SHP77 (cell line): ENCODE measurements at regions not wholly inside any gene's neighbourhood (a gene's known extent, or its start where the extent isn't known, plus 50 kb on each side); places are given as distances from the start of the nearest gene placed in this dataset.

Experiments
- DNase-seq, 2 experiments: peaks; one replicate each; lab custom pipeline; 2025; lab: John Stamatoyannopoulos, UW

DNA sequence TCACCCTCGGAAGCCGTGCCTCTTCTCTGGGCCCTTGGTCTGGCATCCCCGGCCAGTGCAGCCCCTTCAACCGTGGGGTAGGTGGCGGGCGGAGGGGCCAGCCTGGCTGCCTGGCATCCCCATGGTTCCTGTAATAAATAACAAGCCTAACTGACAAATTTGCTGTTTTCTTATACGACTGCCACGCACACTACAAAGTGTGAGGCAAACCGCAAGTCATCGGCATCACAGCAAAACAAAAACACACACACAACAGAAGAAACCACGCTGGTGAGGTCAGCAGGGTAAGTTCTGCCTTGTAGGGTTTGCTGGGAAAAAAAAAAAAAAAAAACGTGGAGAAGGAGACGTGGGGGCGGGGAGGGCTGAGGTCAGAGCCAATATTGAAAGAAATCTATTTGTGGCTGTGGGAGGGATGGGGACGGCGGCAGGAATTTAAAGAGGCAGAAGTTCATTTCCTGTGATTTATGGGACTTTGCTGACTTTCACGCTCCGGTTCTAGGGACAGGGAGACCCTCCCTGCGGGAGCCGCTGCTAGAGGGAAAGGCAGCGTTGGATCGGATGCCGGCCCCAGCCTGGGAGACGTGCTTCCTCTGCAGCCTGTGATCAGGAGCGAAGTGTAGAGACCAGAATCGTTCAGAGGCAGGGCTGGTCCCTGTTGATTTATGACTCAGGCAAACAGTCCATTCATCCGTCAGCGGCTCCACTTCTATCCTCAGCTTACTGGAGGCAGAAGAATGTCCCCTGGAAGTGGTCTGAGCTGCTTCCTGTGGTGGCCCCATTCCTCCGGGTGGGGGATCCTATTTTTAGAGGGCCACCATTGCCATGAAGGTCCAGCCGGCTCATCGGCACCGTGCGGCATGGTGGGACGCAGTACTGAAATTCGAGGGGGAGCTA lies 162.8 kb downstream of the FOXL1 start:
- DNase-seq = peak in 1 of 2 experiments; percentile 7

- no peak for DNase-seq
These were observed 169.4 kb downstream of the FOXL1 start for GRCh38 chr16:86747761-86748160.

GRCh38 chr16:86748652-86749051 lies 170.3 kb downstream of the FOXL1 start:
- DNase-seq = no peak

GRCh38 chr16:86751076-86752030 lies 173.0 kb downstream of the FOXL1 start:
- DNase-seq = no peak

GRCh38 chr16:86752582-86753175 lies 174.3 kb downstream of the FOXL1 start:
- DNase-seq = no peak

GRCh38 chr16:86753399-86753798 lies 175.1 kb downstream of the FOXL1 start:
- no peak for DNase-seq

DNA sequence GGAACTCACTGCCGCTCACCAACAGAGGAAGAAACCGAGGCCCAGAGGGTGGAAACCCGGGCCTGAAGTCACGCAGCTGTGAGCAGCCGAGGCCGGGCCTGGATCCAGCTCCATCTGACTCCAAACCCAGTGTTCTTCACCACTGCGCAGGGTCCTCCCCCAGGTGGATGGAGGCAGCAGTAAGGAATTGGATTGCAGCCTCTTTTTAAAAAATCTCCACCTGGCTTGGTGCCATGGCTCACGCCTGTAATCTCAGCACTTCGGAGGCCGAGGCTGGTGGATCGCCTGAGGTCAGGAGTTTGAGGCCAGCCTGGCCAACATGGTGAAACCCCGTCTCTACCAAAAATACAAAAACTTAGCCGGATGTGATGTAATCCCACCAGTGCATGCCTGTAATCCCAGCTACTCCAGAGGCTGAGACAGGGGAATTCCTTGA lies 177.2 kb downstream of the FOXL1 start:
- DNase-seq = no peak

- no peak for DNase-seq
These were observed 178.7 kb downstream of the FOXL1 start for GRCh38 chr16:86756882-86757703.

- no peak for DNase-seq
These were observed 179.3 kb downstream of the FOXL1 start for GRCh38 chr16:86757704-86758040.

GRCh38 chr16:86758932-86759331 lies 180.6 kb downstream of the FOXL1 start:
- DNase-seq = no peak

DNA sequence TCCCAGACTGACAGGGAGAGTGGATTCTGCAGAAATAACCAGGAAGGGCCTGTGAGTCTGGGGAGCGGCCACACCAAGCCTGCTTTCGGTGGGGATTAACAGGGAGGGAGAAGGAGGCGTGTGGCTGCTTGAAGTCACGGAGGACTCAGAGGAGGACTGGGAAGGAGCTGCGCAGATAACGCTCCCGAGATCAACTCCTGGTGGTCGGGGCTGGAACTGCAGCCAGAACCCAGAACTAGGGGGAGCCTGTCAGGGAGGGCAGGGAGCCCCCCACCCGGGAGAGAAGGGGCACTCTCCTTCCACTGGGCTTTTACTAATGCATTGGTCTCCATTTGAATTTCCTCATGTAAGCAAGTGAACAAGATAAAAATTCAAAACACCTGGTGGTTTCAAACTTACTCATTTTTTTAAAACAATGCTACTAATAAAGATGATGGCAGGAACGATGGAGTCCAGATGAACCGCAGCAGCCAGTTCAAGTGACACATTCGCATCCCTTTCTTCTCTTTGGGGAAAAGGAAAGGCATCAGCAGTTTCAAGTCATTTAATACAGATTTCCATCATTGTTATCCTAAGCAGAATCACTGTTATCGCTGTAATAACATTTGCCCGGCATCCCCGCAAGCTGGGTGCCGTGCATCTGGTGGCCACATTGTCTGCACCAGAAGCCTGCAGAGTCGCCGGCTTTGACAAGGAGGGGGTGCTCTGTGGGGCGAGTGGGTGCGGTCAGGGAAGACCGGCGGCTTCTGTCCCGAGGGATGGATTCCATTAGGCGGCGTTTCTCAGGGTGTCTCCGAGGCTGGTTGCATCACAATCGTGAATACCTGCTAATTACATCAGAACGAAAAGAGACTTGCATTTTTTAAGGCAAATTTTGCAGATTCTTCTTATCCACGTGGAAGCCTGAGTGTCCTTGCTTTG lies 183.0 kb downstream of the FOXL1 start:
- DNase-seq = peak; percentile 4 to 16

DNA sequence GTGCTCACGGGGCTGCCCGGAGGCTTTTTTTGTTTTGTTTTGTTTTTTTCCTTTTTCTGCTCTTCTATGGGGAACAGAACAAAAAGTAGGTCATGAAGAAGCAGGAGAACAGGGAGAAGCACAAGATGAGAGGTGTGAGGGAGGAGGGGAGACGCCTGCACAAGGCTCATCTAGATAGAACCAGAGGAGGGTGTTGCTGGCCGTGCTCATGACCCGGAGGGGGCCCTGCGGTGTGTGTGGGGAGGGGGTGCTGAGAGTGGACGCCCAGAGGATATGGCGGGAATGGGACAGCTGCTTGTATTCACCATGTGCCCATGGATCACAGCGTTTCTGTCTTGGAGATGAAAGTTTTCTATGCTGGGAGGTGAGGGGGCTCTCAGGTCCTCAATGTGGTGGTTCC lies 183.7 kb downstream of the FOXL1 start:
- no peak for DNase-seq

- no peak for DNase-seq
These were observed 185.5 kb downstream of the FOXL1 start for GRCh38 chr16:86763819-86764218.

- no peak for DNase-seq
These were observed 186.2 kb downstream of the FOXL1 start for GRCh38 chr16:86764551-86764950.

- DNase-seq = no peak
These were observed 187.2 kb downstream of the FOXL1 start for GRCh38 chr16:86765389-86766026.

GRCh38 chr16:86766700-86767099 lies 188.4 kb downstream of the FOXL1 start:
- no peak for DNase-seq

- DNase-seq = no peak
These were observed 190.0 kb downstream of the FOXL1 start for GRCh38 chr16:86768228-86768791.

DNA sequence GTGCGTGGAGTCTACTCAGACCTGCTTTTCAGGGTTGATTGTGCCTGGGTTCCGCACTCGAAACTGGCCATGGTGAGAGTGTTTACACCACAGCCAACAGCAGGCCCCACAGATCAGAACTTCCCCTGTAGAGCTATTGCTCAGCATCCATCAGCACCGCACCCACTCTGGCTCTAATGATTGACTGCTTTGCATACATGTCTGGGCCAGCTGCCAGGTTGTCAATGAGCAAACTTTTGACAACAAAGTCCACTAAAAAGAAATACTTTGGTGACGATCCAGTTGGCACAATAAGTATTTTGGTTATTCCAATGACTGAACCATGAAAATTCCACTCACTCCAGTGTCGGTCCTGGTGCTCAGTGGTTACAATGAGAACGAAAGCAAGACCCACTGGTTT lies 190.7 kb downstream of the FOXL1 start:
- no peak for DNase-seq
